D341Med (cell line): ENCODE measurements at regions not wholly inside any gene's neighbourhood (a gene's known extent, or its start where the extent isn't known, plus 50 kb on each side); places are given as distances from the start of the nearest gene placed in this dataset.
"Not testable (repeated sequence)": the region's sequence is repeated elsewhere in the genome, so short reads cannot be mapped to it uniquely, and the experiment has no call there.

ENCODE experiments used
- DNase-seq: peaks from one replicate; pipeline ENCODE4 v3.0.0; 2012; ENCODE audit warnings: low spot score

- DNase-seq = no peak
Measured at GRCh38 chr14:43043850-43044249, 1437.2 kb downstream of the LRFN5 start.

GRCh38 chr14:43042408-43042807 lies 1435.7 kb downstream of the LRFN5 start:
- DNase-seq = no peak

- no peak for DNase-seq
Measured at GRCh38 chr14:43041976-43042375, 1435.3 kb downstream of the LRFN5 start.

DNA sequence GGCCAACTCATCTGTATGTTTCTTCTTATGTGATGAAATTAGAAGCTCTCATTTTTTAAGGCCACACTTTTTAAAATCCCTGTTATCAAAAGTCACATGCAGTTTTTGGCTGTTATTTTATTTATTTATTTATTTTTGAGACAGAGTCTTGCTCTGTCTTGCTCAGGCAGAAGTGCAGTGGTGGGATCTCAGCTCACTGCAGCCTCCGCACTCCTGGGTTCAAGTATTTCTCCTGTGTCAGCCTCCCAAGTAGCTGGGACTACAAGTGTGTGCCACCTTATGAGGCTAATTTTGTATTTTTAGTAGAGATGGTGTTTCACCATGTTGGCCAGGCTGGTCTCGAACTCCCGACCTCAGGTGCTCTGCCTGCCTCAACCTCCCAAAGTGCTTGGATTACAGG lies 1434.5 kb downstream of the LRFN5 start:
- no peak for DNase-seq

GRCh38 chr14:43039881-43040280 lies 1433.2 kb downstream of the LRFN5 start:
- no peak for DNase-seq

GRCh38 chr14:43031598-43031997 lies 1424.9 kb downstream of the LRFN5 start:
- DNase-seq = no peak

- DNase-seq = no peak
Measured at GRCh38 chr14:43022094-43022800, 1415.6 kb downstream of the LRFN5 start.

DNA sequence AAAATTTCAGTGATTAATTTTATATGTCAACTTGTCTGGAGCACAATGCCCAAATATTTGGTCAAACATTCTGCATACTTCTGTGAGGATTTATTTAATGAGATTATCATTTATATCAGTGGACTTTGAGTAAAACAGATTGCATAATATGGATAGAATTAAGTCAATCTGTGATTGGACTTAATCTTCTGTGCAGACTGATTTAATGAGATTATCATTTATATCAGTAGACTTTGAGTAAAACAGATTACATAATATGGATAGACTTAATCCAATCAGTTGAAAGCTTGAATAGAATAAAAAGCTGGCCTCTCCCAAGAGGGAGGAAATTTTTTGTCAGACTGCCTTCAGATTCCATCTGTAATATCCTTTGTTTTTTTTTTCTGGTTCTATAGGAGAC lies 1413.2 kb downstream of the LRFN5 start:
- peak; percentile 27 for DNase-seq

DNA sequence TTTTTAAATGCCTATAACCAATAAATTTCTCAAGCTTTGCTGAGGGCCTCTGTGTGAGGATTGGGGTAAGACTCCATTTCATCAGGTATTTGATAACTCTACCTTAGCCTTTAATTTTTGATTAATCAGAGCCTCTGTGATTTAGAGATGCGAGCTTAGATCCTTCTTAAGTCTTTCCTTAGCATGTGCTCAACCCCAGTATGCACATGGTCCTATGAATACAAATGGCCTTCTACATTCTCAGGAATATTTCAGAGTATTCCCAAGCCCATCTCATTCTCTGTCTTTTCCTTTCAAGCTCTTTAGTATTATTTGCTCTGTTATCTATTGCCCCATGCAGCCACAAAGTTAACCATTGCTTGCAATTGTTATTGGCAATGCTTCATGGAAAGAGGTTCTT lies 1407.7 kb downstream of the LRFN5 start:
- no peak for DNase-seq

DNA sequence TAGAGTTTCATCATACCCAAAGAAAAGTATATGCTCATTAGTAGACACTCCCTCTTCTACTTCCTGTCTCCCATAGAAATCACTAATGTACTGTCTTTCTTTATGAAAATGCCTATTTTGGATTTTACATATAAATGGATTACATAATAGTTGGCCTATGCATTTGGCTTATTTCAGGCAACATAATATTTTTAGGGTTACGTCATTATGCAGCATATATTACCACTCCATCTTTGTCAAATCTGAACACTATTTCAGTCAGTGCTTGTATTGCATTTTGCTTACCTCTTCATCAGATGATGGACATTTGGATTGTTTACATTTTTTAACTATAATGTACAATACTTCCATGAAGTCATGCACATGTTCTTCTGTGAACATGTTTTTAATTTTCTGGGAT lies 1406.1 kb downstream of the LRFN5 start:
- DNase-seq = no peak

- no peak for DNase-seq
Measured at GRCh38 chr14:43005807-43006206, 1399.1 kb downstream of the LRFN5 start.

- DNase-seq = no peak
Measured at GRCh38 chr14:43003845-43004244, 1397.2 kb downstream of the LRFN5 start.

GRCh38 chr14:43001731-43002130 lies 1395.1 kb downstream of the LRFN5 start:
- DNase-seq = no peak

DNA sequence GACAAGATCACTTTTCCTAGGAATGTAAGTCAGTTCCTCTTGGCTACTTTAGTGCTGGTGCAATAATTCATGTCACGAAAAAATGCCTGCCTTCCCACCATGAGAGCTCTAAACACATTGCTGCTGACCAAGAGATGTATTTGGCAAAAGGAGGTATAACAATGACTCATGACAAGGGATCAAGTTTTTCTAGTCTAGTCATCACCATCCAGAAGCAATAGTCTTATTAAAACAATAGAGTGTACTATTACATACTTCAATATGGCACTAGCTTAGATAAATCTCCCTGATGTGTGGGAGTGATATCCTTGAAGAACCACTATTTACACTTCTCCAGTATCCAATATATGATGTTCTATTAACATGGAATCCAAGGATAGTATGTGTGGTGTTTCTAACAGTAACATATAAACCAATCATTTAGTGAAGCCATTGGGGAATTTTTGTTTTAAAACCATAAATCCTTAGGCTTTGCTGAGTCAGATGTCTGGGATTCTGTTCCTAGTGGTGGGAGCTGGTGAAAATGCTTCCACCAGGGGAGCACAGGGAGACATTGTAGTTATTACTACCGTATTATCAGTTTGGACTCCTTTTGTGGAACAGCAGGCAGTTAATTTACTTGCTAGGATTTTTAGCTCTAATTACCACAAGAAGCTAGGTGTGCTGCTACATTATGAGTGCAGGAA lies 1387.5 kb downstream of the LRFN5 start:
- no peak for DNase-seq

DNA sequence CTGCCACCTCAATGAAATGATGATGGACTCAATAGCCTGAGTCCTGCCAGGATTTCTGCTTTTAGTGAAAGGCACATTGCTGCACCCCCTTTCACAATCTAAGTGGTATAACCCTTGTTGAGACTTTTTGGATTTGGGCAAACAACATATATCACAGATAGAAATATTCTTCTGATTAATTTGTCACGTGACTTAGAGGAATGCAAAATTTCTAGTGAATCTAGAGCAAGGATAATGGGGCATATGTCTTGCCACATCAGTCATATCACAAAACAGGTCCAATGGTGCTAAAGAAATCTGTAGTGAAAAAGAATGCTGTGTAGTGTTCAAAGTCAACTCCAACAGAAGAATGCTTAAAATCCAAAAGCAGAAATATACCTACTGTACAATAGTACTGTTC lies 1386.3 kb downstream of the LRFN5 start:
- no peak for DNase-seq

DNA sequence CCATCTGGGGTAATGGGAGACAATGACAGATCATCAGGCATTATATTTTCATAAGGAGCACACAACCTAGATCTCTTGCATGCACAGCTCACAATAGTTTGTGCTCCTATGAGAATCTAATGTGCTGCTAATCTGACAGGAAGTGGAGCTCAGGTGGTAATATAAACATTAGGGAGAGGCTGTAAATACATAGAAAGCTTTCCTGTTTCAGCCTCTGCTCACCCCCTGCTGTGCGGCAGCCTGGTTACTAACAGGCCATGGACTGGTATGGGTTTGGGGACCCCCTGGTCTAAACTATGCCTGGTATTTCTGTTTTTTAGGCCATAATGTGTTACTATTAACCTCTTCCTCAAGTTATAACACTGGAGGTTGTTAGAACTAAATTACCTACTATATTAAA lies 1373.7 kb downstream of the LRFN5 start:
- no peak for DNase-seq

DNA sequence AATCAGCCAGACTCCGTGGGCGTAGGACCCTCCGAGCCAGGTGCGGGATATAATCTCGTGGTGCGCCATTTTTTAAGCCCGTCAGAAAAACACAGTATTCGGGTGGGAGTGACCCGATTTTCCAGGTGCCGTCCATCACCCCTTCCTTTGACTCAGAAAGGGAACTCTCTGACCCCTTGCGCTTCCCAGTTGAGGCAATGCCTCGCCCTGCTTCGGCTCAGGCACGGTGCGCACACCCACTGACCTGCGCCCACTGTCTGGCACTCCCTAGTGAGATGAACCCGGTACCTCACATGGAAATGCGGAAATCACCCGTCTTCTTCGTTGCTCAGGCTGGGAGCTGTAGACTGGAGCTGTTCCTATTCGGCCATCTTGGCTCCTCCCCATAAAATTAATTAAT lies 1366.5 kb downstream of the LRFN5 start:
- not testable (repeated sequence) for DNase-seq

GRCh38 chr14:42965512-42965911 lies 1358.8 kb downstream of the LRFN5 start:
- no peak for DNase-seq

DNA sequence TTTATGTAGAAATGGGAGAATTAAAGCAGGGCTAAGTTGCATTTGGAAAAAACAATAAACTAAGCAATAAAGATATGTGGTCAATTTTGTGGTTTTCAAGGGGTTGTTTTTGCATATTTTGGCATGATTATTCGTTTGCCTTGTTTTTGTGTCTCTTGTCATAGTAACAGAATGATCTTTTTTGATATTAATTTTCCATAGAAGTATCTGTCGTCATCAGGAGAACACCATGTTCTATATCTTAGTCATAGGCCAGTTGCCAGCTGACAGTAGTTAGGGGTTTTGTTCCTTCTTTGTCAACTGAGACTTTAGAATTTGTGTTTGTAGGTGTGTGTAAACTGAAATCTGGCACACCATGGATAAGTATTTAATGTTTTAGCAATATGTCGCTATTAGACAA lies 1354.8 kb downstream of the LRFN5 start:
- DNase-seq = no peak

DNA sequence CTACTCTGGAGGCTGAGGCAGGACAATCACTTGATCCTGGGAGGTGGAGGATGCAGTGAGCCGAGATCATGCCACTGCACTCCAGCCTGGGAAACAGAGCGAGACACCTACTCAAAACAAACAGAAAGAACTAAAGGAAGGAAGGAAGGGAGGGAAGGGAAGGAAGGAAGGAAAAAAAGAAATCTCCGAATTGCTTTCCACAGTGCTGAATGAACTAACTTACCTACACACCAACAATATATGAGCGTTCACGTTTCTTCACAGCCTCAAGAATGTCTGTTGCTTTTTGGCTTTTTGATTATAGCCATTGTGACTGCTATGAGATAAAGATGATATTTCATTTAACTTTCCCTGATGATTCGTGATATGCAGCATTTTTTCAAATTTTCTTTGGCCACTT lies 1343.7 kb downstream of the LRFN5 start:
- DNase-seq = no peak

DNA sequence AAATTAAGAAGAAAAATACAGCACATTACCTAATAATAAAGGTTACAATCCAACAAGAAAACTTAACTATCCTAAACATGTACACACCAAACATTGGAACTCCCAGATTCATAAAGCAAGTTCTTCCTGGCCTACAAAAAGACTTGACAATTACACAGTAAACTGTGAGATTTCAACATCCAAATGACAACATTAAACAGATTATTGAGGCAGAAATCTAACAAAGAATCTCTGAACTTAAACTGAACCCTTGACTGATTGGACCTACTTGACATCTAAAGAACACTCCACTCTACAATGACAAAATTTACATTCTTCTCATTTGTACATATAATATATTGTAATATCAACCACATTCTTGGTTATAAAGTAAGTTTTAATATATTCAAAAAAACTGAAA lies 1341.3 kb downstream of the LRFN5 start:
- no peak for DNase-seq

DNA sequence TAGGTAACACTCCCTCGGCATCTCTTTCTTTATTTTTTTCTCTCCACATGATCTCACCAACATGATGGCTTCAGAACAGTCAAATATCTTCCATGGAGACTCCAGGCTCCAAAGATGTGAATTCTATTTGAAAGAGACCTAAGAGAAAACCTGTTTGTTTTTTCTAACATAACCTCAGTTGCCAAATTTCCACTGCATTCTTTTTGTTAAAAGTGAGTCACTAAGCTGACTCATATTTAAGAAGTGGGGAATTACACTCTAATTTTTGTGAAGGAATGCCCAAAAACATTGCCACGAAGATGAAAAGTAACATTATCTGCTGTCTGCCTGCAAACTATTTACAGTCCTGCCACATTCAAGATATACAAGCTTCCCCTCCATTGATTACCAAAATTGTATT lies 1337.6 kb downstream of the LRFN5 start:
- no peak for DNase-seq

DNA sequence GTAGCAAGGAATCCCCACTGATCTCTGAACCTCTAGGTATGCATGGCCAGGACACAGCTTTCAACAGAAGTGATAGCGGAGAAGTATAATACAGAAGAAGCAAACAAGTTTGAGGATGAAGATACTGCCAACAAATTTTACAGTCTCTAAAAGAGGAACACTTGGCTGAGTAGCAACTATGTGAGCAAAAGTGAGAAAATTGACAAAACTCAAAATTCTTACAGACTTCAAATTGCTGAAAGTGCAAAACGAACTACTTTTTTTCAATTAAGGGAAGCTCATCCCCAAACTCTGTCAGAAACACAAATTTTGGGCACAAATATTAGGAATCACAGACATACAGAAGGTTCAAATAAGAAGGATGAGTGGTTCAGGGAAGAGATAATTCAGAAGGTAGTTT lies 1324.6 kb downstream of the LRFN5 start:
- no peak for DNase-seq
